ENCODE measurements at regions not wholly inside any gene's neighbourhood (a gene's known extent, or its start where the extent isn't known, plus 50 kb on each side); places are given as distances from the start of the nearest gene placed in this dataset.
A peak's percentile ranks its signal among the peaks of the same experiment; 100 is the strongest.

GRCh38 chr10:14468023-14468441 is 137.3 kb upstream of the FRMD4A start:
- DNase-seq = peak; percentile 18

- DNase-seq = no peak
These were observed 135.5 kb upstream of the FRMD4A start for GRCh38 chr10:14466257-14466656.

- DNase-seq = no peak
These were observed 129.7 kb upstream of the FRMD4A start for GRCh38 chr10:14460447-14460846.

- DNase-seq = no peak
These were observed 128.9 kb upstream of the FRMD4A start for GRCh38 chr10:14459665-14460064.

- DNase-seq = no peak
These were observed 126.1 kb upstream of the FRMD4A start for GRCh38 chr10:14456870-14457266.

- no peak for DNase-seq
These were observed 125.6 kb upstream of the FRMD4A start for GRCh38 chr10:14456218-14456869.

GRCh38 chr10:14454629-14455028 is 123.9 kb upstream of the FRMD4A start:
- no peak for DNase-seq

GRCh38 chr10:14454206-14454605 is 123.5 kb upstream of the FRMD4A start:
- DNase-seq = no peak

GRCh38 chr10:14453593-14453992 is 122.9 kb upstream of the FRMD4A start:
- no peak for DNase-seq

- no peak for DNase-seq
These were observed 120.6 kb upstream of the FRMD4A start for GRCh38 chr10:14451341-14451740.

GRCh38 chr10:14450041-14450491 is 119.3 kb upstream of the FRMD4A start:
- no peak for DNase-seq

- DNase-seq = no peak
These were observed 118.6 kb upstream of the FRMD4A start for GRCh38 chr10:14449293-14449815.

GRCh38 chr10:14448197-14448990 is 117.7 kb upstream of the FRMD4A start:
- no peak for DNase-seq

- DNase-seq = no peak
These were observed 116.5 kb upstream of the FRMD4A start for GRCh38 chr10:14447094-14447839.

GRCh38 chr10:14439451-14440259 is 108.9 kb upstream of the FRMD4A start:
- DNase-seq = no peak

- no peak for DNase-seq
These were observed 107.9 kb upstream of the FRMD4A start for GRCh38 chr10:14438576-14438975.

- DNase-seq = no peak
These were observed 107.3 kb upstream of the FRMD4A start for GRCh38 chr10:14438057-14438456.

- no peak for DNase-seq
These were observed 105.4 kb upstream of the FRMD4A start for GRCh38 chr10:14435976-14436632.

GRCh38 chr10:14433147-14433546 is 102.4 kb upstream of the FRMD4A start:
- no peak for DNase-seq

GRCh38 chr10:14431868-14432267 is 101.1 kb upstream of the FRMD4A start:
- no peak for DNase-seq

- no peak for DNase-seq
These were observed 98.4 kb upstream of the FRMD4A start for GRCh38 chr10:14429043-14429700.

Measured in NCI-H2081 treated with DMSO at 0.1 percent for 48 hours (cell line).